HG03457 (cell line): ENCODE measurements at regions not wholly inside any gene's neighbourhood (a gene's known extent, or its start where the extent isn't known, plus 50 kb on each side); places are given as distances from the start of the nearest gene placed in this dataset.

ENCODE experiments used
- ATAC-seq: cut with Tn5 transposase; IDR thresholded peaks from one replicate; pipeline ENCODE4 v1.9.1; 2021; ENCODE audit warnings: moderate number of reproducible peaks; ENCODE audit not compliant: unreplicated experiment

DNA sequence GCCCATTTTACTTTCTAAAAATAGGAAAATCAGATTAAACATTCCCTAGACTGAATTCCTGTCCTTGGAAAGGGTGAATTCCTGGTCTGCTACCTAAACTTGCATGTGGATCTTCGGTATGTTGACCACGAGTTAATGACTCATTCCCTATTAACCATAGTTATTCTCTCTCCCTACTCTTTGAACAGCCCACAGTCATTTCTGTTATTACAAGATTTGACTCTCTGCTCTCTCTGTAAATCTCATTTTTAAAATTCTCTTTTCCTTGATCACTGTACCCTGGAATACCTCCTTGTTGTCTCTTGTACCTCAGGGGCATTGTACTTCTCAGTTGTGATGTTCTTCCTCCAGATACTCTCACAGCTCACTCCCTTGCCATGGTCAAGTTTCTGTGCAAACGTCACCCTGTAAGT is 92.0 kb upstream of the GULP1 start:
- ATAC-seq = no peak

DNA sequence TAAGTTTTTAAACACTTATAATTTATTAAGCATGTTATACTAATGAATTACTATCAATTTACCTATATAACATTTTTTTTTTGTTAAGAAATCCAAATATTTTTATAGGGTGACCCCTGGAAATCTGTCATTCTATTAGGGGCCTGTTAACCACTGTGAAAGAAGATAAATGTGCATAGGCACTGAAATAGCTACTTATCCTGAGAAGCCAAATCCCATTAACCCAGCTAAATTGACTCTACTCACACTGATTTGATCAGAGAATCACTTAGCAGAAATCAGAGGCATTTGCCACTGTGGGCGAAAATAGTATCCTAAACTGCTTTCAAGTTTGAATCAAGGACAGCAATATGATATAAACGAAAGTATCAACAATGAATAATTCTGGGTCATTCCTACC is 90.0 kb upstream of the GULP1 start:
- no peak for ATAC-seq

DNA sequence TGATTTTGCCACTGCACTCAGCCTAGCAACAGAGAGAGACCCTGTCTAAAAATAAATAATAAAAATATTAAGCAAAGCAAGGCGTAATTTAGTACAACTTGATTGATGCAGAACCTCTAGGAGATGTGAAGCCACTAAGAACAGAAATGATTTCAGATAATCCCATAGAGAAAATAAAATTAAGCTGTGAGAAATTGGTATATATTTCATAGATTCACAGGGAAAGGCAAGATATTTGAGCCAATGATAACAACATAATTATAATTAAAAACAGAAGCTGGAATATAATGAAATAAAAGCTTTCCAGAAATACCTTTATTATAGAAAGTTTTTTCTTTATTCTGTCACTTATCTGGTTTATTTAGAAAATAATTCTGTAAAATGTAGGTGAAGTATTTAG is 88.9 kb upstream of the GULP1 start:
- no peak for ATAC-seq

DNA sequence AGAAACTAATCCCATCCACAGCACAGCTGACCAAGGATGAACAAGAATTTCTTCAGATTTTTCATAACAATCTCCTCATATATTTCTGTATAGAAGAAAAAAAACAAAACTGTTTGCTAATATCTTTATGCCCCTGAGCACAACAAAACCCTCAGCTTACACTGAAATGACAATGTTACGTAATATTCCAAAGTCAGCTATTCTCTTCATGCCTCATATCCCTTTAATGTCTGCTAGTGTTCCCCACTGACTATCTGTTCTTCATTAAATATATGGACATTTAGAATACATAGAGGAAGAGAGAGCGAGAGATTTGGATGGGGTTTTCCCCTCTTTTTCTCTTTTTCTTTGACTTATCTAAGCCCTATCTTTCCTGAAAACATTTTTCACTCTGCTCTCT is 87.9 kb upstream of the GULP1 start:
- no peak for ATAC-seq

DNA sequence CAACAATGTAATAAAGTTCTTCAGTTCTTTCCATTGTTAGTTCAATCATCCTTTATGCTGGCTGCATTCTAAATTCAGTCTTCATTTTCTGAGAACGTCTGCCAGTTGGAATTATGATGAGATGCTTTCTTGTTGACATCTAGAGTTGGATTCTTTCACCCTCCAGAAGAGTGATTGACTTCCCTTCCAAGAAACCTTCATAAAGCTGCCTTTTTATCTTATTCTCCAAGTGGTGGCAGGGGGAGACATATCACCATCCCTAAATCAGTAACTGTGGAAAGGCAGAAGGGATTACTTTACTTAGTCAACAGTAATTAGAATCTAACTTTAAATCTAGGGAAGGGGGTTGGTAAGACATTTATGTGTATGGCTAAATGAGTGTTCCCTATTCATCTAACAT is 86.8 kb upstream of the GULP1 start:
- no peak for ATAC-seq

DNA sequence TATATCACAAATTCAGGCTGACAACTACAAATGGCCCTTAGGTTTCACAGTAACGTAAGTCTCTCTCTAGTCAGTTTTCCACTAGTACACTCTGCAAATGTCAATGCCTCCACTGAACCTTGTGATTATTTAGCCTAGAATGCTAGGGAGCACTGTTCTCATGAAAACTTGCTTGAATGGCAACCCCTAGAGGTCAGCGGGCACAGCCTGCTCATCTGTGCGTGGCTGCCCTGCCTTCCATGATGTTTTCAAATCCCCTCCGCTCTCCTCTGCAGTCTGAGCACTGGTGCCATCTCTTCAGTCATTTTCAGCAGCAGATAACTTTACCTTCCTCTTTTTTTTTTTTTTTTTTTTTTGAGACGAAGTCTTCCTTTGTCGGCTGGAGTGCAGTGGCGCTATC is 84.1 kb upstream of the GULP1 start:
- ATAC-seq = no peak

DNA sequence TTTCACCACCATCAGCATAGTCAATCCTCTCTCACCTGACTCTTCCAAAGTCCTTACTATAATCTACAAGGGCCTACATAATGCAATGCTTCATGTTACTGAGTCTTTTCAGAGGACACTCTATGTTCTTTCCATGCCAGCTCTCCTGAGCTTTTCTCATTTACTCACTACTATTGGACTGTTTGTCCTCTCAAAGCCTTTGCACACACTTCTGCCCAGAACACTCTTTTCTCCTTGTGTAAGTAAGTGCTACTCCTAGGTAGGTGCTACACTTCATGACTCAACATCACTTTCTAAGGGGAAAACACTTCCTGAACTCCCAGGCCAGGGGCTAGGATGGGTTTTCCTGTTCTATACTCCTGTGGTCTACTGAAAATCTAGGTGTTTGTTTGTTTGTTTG is 82.5 kb upstream of the GULP1 start:
- ATAC-seq = no peak

DNA sequence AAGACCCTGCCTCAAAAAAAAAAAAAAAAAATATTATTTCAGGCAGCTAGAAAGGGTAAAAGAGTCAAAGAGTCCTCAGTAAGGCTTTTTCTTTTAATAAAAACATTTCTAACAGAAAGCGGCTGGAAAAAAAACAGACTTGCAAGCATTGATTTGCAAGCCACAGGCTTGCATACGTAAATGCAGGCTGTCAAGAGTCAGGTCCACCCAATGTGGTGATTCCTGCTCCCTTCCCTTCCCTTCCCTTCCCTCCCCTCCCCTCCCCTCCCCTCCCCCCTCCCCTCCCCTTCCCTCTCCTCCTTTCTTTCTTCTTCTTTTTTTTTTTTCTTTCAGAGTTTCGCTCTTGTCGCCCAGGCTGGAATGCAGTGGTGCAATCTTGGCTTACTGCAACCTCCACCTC is 74.4 kb upstream of the GULP1 start:
- ATAC-seq = no peak

DNA sequence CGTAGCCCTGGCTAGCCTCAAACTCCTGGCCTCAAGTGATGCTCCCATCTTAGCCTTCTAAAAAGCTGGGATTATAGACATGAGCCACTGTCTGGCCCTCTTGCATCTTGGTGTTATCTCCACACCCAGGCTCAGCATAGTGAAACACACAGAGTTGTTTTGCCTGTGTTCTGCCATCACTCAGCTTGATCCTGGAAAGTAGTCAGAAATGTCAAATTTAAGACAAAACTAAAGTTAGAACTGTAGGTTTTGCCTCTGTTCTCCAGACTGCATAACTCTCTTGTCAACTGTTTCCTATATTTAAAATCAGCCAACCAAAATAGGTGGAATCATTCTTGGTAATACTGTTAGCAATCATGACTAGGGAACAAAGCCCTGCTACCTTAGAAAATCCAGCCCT is 72.1 kb upstream of the GULP1 start:
- no peak for ATAC-seq

DNA sequence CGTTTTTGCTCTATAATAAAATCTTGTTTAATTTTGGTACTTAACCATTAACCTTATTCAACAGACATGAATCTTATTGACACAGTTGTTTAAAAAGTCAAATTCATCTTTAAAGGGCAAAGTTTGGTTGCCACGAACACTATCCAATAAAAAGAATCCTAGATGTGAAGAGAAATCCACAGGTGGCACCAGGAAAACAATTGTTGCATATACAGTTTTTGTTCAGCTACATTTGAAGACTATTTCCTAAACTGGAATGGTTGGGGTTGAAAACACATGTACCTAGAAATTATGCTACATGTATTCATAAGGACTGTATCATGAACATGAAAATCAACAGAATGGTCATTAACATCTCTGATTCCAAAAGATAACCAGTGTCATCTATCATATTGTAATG is 71.1 kb upstream of the GULP1 start:
- ATAC-seq = no peak

DNA sequence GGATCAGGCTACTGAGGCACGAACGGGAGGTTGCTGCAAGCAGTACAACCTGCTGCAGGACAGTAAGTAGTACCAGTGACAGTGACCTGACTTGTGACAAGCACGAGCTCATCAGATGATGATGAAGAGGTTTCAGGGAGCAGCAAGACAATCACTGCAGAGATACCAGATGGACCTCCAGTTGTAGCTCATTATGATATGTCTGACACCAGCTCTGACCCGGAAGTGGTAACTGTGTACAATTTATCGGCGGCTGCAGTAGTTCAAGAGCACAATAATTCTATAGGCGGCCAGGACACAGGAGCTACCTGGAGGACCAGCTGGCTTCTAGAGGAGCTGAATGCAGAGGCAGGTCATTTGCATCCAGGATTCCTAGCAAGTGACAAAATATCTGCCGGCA is 64.0 kb upstream of the GULP1 start:
- ATAC-seq = no peak

DNA sequence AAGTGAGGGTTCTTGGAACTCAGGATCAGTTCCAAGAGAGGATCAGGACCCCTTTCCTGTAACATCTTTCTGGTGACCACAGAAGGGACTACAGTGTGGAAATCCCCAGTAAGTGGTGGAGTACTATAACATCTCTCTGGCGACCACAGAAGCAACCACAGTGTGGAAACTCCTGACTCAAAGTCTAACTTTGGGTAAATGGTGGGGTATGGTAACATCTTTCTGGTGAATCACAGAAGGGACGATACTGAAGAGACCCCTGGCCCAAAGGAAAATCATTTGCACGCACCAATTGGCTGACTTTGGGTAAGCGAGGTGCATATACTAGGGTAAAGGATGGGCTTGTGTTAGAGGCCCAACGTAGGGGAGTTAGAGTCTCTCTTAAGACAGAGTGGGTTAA is 56.3 kb upstream of the GULP1 start:
- peak; percentile 94 for ATAC-seq

DNA sequence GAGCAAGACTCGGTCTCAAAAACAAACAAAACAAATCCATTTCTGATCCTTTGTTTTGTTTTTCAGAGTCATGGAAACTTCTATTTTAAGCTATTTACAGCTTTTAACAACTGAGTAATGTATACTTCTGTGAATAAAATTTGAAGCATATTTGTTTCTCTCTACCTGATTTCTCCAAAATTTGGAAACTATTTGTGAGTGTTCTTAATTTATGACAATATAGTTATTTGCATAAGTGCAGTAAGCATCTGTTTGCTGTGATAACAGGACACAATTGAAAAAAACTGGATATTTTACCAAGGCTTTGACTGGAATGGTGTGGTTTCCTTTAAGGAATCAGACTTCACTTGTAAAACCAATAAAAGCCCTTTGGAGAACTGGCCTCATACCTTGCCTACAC is 53.3 kb upstream of the GULP1 start:
- ATAC-seq = no peak
